HepG2 (cell line): ENCODE measurements at regions not wholly inside any gene's neighbourhood (a gene's known extent, or its start where the extent isn't known, plus 50 kb on each side); places are given as distances from the start of the nearest gene placed in this dataset.

Experiments
- CHD2 ChIP-seq: IDR thresholded peaks from 2 replicates; pipeline ENCODE4 v1.6.1; 2011; ENCODE audit warnings: low read depth, low read length, improper control_type of control experiment
- ELF1 ChIP-seq: sonication (generic); formaldehyde crosslinking; IDR thresholded peaks from 2 replicates; pipeline ENCODE4 v1.4.0; 2020; ENCODE audit warnings: missing genetic modification reagents
- EP300 ChIP-seq, 3 experiments: sonication (generic) in 1 of 3; formaldehyde crosslinking in 1 of 3; IDR thresholded peaks; 2 replicates each; pipeline versions ENCODE4 v1.5.1 to v1.6.1; 2011 to 2020; ENCODE audit warnings: low read depth in 2 of 3, low read length in 2 of 3, borderline replicate concordance in 1 of 3, improper control_type of control experiment in 1 of 3, mild to moderate bottlenecking in 1 of 3, missing genetic modification reagents in 1 of 3, moderate library complexity in 1 of 3
- ETV5 ChIP-seq: IDR thresholded peaks from 2 replicates; pipeline ENCODE4 v1.6.1; 2018; ENCODE audit warnings: missing biosample characterization, missing genetic modification reagents, inconsistent platforms, borderline replicate concordance
- FOSL2 ChIP-seq: sonication (generic); formaldehyde crosslinking; IDR thresholded peaks from 2 replicates; pipeline ENCODE4 v1.4.0; 2020; ENCODE audit warnings: missing genetic modification reagents
- FOXA3 ChIP-seq: IDR thresholded peaks from 2 replicates; pipeline ENCODE4 v1.6.1; 2016; ENCODE audit warnings: missing genetic modification reagents, missing compliant biosample characterization
- FOXO1 ChIP-seq: sonication (generic); formaldehyde crosslinking; IDR thresholded peaks from 2 replicates; pipeline ENCODE4 v1.4.0; 2020; ENCODE audit warnings: missing genetic modification reagents
- HOXA7 ChIP-seq: sonication (generic); formaldehyde crosslinking; IDR thresholded peaks from 2 replicates; pipeline ENCODE4 v1.8.1; 2022; ENCODE audit warnings: mild to moderate bottlenecking, missing genetic modification reagents, moderate library complexity
- KDM6A ChIP-seq: IDR thresholded peaks from 2 replicates; pipeline ENCODE4 v1.6.1; 2016; ENCODE audit warnings: low read depth
- NR1H2 ChIP-seq: sonication (generic); formaldehyde crosslinking; IDR thresholded peaks from 2 replicates; pipeline ENCODE4 v1.8.1; 2022; ENCODE audit warnings: low read depth, missing genetic modification reagents, borderline replicate concordance
- SNAPC5 ChIP-seq: sonication (generic); formaldehyde crosslinking; IDR thresholded peaks from 2 replicates; pipeline ENCODE4 v1.8.1; 2023; ENCODE audit warnings: mild to moderate bottlenecking, missing genetic modification reagents, borderline replicate concordance
- SRSF4 ChIP-seq: fragments of 200-400 bp; formaldehyde crosslinking; IDR thresholded peaks from one replicate; pipeline ENCODE4 v1.6.1; 2018; ENCODE audit warnings: mild to moderate bottlenecking, low read depth, low read length, moderate library complexity; ENCODE audit not compliant: poor library complexity, severe bottlenecking
- TRAFD1 ChIP-seq: sonication (generic); formaldehyde crosslinking; IDR thresholded peaks from 2 replicates; pipeline ENCODE4 v1.5.1; 2020; ENCODE audit warnings: missing genetic modification reagents, mild to moderate bottlenecking, borderline replicate concordance
- ZBTB46 ChIP-seq: sonication (generic); formaldehyde crosslinking; IDR thresholded peaks from 2 replicates; pipeline ENCODE4 v1.4.0; 2020; ENCODE audit warnings: mild to moderate bottlenecking, missing genetic modification reagents, borderline replicate concordance
- ZNF142 ChIP-seq: sonication (generic); formaldehyde crosslinking; IDR thresholded peaks from 2 replicates; pipeline ENCODE4 v1.4.0; 2020; ENCODE audit warnings: missing genetic modification reagents
- ZNF446 ChIP-seq: sonication (generic); formaldehyde crosslinking; IDR thresholded peaks from 2 replicates; pipeline ENCODE4 v1.5.0; 2020; ENCODE audit warnings: mild to moderate bottlenecking, missing genetic modification reagents
- ZNF605 ChIP-seq: sonication (generic); formaldehyde crosslinking; IDR thresholded peaks from 2 replicates; pipeline ENCODE4 v1.8.0; 2022; ENCODE audit warnings: mild to moderate bottlenecking, missing genetic modification reagents
- ZNF772 ChIP-seq: sonication (generic); formaldehyde crosslinking; IDR thresholded peaks from 2 replicates; pipeline ENCODE4 v1.5.0; 2020; ENCODE audit warnings: mild to moderate bottlenecking, missing genetic modification reagents
- ZNF780A ChIP-seq: sonication (generic); formaldehyde crosslinking; IDR thresholded peaks from 2 replicates; pipeline ENCODE4 v1.8.0; 2022; ENCODE audit warnings: mild to moderate bottlenecking, missing genetic modification reagents, moderate library complexity
- ZNF790 ChIP-seq: sonication (generic); formaldehyde crosslinking; IDR thresholded peaks from 2 replicates; pipeline ENCODE4 v1.8.0; 2022; ENCODE audit warnings: missing genetic modification reagents, mild to moderate bottlenecking, borderline replicate concordance

GRCh38 chr1:213570487-213570886 is 417.3 kb upstream of the PROX1 start (continued):
- TF ChIP-seq ZNF142 (no peak), ZNF772 (no peak), ZBTB46 (CRISPR knock-in tag) (no peak), ZNF780A (CRISPR knock-in tag) (no peak), KDM6A (CRISPR knock-in tag) (no peak), HOXA7 (CRISPR knock-in tag) (no peak), SRSF4 (no peak), FOSL2 (CRISPR knock-in tag) (peak; percentile 86), FOXA3 (CRISPR knock-in tag) (no peak), ELF1 (CRISPR knock-in tag) (no peak), FOXO1 (no peak), NR1H2 (CRISPR knock-in tag) (no peak), ZNF790 (CRISPR knock-in tag) (no peak), ZNF446 (CRISPR knock-in tag) (no peak), CHD2 (no peak), EP300 (IDR thresholded peaks at IDR 0.05; ENCODE audit: low read depth in 2 of 2, low read length in 2 of 2) (peak in 1 of 2 experiments; percentile 54; a peak in 2 of 4 replicates), EP300 (CRISPR knock-in tag; IDR thresholded peaks at IDR 0.05; ENCODE audit: borderline replicate concordance) (no peak), SNAPC5 (CRISPR knock-in tag) (no peak), ZNF605 (CRISPR knock-in tag) (0 out of 2 replicates have a peak, but pooled peaks have one; percentile 41), ETV5 (peak; percentile 43; the same call in 1 of the 2 replicates), TRAFD1 (CRISPR knock-in tag) (no peak)
